ENCODE measurements at regions not wholly inside any gene's neighbourhood (a gene's known extent, or its start where the extent isn't known, plus 50 kb on each side); places are given as distances from the start of the nearest gene placed in this dataset.
"Not testable (repeated sequence)": the region's sequence is repeated elsewhere in the genome, so short reads cannot be mapped to it uniquely, and the experiment has no call there.

DNA sequence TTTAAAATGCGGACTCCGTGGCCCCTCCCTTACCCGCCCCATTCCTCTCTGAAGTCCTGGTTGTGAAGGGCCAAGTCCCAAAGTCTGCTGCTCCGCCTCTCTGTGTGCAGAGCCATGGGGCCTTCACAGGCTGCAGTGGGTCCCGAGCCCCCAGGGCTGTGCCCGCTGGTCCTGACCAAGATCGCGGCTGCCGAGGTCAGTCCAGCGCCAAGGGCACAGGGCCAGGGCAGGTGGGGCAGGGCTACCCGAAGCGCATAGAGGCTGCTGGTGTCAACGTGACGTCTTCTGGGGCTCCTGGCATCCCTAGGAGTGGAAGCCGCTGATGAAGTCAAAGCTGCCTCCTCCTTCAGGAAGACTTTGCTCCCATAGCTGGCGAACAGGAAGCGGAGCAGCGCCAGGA, 858.8 kb downstream of the TUBA3C start:
- ATAC-seq, result not testable (repeated sequence)

DNA sequence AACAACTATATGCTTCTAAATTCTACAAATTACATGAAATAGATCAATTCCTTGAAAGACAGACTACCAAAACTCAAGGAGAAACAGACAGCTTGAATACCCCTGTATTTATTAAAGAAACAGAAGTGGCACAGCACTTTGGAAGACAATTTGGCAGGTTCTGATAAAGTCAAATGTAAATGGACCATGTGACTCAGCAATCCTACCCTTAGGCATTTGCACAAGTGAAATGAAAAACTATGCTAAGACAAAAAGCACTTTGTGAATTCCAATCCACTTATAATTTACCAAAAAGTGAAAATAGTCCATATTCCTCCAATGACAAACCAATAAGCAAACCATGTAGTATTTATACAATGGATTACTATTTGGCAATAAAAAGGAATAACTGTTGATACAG, 862.0 kb downstream of the TUBA3C start:
- ATAC-seq, result not testable (repeated sequence)

DNA sequence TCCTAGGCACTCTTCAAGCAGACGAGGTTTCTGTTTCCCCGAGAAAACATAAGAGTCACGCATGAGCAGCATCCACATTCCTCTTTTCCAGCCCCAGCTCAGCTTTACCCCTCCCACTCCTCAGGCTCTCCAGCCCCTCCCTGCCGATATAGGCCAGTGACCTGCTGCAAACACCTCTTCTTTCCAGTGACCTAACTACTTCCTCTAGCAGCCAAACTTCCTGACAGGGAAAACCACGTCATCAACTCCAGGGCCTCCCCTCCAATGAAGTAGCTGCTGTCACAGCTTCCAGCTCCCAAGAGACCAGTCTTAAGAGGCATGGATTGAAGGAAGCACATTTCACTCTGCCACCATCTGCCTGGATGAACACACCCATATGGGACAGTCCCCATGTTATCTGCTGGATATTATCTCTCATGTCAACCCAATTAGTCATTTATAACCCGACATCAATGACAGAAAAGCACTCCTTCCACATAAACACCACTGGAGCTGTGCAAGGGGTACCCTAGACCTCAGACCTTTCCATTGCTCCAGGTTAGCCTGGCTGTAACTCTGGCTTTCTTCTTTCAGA, 878.3 kb downstream of the TUBA3C start:
- not testable (repeated sequence) for ATAC-seq

DNA sequence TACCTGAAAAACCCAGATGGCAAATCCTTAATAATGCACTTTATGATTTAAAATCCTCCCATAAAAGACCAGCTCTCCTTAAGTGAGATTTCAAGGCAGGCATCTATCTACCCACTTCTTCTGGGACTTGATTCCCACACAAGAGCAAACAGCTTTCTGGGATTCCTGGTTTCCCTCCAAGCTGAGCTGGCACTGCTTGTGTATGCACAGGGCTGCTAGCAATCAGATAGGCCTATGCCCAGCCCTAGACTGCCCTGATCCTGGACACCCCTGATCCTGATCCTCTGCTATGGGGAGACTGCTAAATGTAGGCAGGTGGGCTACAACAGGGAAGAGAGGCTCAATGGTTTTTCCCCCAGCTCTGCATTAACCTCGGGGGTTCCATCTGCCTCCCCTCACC, 880.7 kb downstream of the TUBA3C start:
- ATAC-seq, result not testable (repeated sequence)

DNA sequence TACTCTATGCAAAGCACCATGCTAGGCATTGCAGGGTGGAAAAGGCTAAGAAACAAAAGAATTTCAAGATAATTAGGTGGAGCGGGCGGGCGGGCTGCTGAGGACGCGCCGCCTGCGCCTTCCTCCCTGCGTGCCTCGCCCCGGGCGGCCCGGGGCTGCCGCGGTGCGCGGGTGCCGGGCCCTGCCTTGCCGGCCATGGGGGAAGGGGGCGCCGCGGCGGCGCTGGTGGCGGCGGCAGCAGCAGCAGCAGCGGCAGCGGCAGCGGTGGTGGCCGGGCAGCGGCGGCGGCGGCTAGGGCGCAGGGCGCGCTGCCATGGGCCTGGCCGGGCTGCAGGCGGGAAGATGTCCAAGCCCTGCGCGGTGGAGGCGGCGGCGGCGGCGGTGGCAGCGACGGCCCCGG, 884.3 kb downstream of the TUBA3C start:
- not testable (repeated sequence) for ATAC-seq

DNA sequence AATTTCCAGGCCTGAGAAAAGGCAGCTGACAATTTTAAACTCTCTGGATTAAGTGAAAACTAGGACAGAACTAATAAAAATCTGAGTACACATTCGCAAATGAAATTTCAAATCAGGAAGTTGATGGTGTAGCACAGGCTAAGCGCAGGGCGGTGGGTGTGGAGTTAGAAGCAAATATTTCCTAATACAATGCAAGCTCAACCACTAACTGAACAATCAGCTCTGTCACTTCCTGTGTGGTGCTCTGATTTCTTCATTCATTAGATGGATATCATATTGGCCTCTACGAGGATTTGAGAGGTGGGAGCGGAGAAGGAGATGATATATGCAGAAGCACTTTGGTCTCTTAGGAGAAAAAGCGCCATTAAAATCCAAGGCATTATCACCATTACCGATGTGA, 885.0 kb downstream of the TUBA3C start:
- not testable (repeated sequence) for ATAC-seq

DNA sequence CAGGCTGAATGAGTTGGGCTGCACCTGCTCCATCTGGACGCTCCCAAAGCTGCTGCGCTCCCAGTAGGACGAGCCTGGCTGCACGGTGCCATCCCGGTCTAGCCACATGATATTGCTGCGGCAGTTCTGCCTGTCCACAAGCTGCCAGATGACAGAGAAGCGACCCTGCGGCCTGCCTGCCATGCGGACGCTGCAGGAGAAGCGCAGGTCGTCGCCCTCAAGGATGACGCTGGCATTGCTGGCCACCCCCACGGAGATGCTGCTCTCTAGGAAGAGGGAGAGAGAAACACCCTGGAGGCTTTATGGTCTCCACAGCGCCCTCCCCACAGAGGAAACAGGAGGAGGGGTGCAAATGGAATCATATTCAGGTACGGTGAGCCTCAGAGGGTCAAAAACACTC, 887.3 kb downstream of the TUBA3C start:
- ATAC-seq, result not testable (repeated sequence)

DNA sequence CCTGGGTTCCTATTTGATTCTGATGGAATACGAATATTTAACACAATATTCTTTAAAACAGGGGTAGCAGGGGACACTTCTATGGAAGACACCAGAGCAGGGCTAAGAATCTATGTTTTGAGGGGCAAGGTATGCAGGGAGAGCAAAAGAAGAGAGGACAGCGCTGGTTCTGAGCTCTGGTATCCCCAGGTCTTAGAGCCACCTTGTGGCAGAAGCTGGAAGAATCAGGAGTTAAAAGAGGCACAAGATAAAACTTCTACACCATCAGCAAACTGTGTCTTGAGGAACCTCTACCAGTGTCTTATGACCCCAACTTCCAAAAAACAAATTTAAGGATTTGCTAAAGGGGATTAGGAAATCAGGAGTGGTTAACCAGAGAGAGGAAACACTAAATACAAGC, 894.8 kb downstream of the TUBA3C start:
- not testable (repeated sequence) for ATAC-seq

DNA sequence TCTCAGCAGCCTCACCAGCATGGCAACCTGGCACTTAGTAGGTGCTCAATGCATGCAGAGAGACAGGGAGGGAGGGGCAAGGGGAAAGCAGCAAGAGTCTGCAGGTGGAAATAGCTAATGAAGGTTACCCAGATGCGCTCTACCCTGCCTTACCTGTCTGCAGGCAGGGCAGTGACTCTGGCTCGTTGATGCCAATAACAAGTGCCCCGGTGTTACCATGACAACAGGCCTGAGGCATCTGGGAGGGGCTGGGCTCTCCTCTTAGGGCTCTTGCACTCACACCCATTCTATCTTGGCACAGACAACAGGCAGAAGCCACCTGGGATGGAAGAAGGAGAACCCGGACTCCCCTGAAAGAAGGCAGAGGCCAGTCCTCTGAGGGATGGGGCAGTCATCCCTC, 896.0 kb downstream of the TUBA3C start:
- ATAC-seq, result not testable (repeated sequence)

DNA sequence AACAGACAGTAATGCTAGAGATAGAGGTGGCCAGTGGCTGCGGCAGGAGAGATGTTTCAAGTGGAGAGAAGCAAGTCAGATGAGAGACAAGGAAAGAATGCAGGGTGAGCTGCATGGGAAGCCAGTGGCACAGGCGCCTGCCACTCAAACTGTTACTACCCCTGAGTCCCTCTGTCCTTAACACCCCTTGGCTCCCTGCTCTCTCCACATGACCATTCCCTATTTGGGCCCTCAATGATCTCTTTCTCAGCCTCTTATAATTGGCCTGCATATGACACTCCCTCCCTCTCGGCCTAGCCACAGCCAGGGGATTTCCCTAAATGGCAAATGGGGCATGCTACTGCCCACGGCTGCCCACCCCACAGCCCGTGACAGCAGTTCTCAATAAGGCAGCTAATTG, 897.6 kb downstream of the TUBA3C start:
- not testable (repeated sequence) for ATAC-seq

DNA sequence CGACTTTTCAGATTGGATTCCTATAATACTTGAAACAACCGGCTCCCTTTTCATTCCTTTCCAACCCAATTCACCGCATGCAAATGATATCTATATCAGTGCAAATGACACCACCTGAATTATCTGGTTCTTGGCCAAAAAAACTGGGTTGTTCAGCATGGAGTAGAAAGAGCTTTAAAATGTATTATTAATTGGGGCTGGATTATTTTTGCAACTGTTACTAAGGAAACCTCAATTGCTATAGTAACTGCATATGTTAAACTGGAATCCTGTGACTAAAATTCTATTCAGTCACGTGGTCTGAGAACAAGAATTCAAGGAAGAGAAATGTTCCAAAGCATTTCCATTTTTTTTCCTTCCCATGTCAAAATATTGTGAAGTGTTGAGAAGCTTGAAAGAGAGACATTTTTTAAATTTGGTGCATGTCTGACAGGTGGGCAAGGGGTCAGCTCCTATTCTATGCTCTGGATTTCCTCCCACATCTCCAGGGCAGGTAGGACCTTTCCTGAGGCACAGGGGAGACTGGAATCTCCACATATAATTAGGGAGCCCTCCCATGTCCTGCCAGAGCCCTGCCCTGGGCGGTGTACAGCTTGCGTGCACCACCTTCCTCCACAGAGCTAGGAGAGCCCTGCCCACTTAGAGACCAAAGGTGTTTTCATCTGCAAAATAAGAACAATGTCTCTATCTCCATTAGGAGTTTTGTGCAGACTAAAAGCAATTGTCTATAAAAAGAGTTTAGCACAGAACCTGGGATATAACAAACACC, 899.6 kb downstream of the TUBA3C start:
- not testable (repeated sequence) for ATAC-seq

DNA sequence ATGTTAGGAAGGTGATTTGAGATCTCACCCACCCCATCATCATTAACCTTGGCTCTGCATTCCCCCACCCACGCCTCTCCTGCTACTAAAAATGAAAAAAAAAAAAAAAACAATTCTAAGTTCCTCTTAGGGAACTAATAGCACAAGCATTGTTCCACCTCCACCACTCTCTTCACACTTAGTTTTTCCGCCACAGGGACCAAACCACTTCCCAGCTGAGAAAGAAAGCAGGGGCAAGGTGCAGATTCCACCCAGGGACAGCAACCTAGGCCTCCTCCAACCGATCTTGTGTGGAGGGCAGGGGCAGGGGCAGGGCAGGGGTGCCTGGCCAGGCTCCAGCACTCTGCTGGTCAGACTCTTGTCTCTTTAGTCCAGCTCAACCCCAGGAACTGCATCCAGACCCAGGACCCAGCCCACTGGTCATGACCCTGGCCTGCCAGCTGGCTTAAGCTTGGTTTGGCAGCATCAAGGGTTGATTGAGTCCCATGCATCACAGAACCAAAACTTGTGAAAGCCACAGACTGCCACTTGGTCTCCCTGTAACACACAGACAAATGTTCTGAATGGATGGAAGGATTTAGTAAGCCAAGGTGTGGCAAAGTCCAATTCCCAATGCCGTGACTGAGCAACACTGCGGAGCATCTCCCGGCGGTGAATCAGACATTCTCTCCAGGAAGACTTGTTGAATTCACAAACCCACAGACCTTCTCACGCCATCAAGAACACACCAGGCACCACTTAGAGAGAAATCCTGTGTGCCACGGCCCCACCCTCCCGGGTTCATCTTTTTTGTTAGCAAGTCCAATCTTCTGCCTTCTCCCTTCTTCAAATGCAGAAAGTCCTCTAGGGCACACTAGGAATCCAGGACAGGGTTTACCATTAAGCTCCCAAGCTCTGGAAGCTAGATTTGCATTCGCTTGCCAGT, 900.5 kb downstream of the TUBA3C start:
- ATAC-seq, result not testable (repeated sequence)

DNA sequence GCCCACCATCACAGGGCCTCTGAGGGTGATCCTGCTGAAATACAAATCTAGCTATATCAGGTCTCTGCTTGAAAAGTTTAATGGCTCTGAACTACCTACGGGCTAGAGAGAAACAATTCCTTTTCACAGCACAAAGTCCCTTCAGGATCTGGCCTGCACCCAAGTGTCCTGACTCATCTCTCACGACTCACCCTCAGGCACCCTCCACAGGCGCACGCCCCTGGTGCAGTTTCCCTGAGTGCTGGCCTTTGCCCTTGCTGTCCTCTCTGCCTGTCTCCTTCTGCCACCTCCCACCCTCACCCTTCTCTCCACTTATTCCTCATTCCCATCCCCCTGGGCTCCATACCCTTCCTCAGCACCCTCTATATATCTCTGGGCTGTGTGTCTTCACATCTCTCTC, 901.7 kb downstream of the TUBA3C start:
- ATAC-seq, result not testable (repeated sequence)

DNA sequence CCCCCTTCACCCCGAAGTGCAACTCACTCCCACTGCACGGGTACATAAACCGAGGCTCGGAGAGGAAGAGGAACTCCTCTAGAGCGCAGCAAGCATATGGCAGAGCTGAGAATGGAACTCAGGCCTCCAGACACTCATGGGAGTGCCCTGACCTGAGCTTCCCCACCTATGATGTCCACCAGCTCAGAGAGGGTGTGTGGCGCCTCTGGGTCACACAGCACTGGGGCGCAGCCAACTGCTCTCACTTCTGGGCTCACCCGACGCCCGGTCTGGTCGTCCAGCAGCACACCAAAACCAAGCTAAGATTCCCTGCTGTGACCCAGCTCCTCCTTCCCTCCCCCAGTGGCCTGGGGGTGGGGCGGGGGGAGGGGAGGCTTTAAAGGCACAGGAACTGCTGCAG, 904.3 kb downstream of the TUBA3C start:
- ATAC-seq, result not testable (repeated sequence)

DNA sequence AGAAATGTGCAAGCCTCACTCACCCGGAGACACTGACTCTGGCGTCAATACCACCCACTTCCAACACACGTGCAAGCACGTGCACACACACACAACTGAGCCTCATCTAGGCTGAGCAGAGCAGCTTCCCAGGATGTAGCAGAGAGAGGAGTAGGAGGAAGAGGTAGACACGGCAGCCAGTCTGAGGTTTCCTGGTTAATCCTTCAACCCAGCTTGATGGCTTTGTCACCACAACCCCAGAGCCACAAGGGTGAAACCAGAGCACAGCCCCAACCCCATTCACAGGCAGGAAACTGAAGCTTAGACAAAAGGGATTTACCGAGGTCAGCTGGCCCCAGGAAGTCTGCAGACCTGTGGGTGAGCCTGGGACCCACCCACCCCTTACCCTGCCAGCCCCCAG, 905.3 kb downstream of the TUBA3C start:
- not testable (repeated sequence) for ATAC-seq

DNA sequence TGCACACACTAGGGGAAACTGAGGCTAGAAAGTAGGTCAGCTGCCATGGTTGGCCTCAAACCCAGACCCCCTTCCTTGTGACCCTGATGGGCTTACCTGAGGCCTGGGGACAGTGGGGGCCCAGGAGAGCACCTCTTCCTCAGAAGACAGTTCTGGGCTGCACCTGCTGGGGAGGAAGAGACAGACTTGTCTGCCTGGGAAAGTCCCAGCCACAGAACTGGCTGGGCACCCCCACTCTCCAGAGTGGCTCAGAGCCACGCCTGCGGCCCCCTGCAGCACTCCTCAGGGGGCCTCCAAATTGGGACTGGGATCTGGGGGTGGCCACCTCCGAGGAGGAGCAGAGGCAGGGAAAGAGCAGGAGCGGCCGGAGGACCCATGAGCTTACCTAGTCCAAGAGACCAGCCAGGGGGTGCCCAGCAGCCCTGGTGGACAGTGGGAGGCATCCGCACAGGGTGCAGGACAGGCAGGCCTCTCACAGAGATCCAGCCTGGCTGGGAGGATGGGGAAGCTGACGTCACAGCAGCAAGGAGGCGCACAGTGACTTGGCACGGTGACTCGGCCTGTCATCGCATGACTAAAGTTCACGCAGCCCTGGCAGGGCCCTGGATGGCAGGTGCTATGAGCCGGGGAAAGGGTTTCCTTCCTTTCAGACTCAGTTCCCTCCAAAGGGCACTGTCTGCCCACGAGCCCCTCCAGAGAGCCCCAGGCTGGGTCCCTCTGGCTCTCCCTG, 907.7 kb downstream of the TUBA3C start:
- not testable (repeated sequence) for ATAC-seq

DNA sequence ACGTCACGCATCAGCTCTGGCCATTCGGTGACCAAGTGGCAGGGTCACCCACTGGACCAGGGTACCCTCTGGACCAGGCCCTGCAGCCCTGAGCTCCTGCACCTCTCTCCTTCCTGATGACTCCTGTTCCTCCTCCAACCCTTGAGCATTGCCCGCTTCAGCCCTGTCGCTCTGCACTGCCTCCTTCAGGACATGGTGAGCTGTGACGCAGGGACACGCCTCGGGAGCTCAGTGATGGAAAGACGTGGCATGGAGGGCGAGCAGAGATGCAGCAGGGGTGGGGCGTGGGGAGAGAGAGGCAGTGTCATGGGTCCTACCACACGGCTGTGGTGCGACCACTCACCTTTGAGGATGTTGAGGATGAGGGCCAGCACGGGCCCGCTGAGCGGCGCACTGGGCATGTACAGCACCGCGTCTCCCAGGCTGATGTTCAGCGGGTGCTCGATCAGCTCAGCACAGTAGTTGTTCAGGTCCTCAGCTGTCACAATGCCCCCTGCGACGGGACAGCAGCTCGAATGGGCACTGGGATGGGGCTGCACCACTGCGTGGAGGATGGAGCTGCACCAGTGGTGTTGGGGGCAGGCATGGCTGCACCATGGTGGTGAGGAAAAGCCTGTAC, 922.7 kb downstream of the TUBA3C start:
- ATAC-seq, result not testable (repeated sequence)

DNA sequence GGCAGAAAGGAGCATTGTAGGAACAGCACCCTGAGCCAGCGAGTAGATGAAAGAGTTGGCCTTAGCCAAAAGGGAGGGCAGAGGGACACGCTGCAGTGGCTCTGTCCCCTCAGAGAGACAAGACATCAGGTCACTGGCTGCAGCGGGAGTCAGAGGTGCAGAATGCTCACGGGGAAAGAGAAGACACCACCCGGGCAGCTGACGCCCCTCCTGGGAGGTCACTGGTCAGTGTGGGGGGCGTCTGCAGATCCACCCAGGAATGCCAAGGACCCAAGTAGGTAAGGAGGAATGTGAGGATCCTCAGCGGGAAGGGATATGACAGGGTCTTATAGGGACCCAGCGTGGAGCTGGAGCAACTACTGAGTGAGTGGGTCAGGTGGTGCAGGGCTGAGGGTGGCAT, 923.9 kb downstream of the TUBA3C start:
- not testable (repeated sequence) for ATAC-seq

DNA sequence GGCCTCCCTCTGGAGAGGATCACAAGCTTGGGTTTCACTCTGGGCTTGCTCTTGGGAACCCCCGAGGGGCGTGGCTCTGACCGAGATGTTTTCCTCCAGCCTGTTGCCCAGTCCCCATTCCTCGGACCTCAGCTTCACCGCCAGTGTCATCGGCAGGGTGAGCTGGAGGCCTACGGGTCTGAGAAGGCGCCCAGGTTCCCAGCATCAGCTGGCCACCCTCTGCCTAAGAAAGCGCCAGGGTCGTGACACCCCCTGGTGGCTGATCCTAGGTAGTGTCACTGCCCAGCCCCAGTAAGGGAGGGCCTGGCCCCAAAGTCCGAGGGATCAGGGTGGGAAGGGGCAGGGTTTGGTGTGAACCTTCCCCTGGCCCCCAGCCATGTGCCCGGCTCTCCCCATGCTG, 928.8 kb downstream of the TUBA3C start:
- ATAC-seq, result not testable (repeated sequence)

DNA sequence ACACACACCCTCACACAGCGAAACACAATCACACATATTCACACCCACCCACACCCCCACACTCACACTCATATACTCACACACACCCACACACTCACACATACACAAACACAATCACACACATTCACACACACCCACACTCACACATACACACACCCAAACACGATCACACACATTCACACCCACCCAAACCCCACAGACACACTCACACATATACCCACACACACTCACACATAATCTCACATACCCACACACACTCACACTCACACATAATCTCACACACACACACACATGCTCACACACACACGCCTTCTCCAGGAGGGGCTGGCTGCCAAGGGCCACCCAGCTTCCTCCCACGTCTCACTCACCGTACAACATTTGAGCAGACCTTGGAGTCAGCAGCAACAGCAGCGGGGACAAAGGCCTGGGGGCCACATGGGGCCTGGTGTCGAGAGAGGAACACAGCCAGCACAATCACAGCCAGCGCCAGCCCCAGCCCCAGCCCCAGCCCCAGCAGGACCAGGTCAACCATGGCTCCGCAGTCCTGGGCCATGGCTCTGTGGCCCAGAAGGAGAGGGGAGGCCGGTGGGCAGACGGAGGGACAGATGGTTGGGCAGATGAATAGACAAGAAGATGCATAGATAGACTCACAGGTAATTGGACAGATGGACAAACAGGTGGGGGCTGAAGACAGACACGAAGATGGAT, 932.9 kb downstream of the TUBA3C start:
- not testable (repeated sequence) for ATAC-seq

DNA sequence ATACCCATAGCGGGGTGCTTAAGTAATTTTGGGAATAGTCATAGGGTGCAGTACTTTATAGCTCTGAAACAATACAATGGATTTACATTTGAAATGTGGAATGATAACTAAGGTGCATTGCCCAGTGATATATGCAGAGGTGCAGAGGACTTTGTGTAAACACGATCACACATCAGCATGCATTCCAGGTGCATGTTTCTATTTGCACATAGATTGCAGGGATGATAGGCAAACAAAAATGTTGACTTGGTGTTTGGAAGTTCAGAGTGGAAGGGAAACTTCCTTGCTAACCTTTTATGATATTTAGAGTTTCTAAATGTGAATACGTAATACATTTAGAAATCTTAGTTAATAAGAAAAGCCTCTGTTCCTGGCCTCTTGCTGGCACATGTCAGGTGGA, 941.5 kb downstream of the TUBA3C start:
- not testable (repeated sequence) for ATAC-seq

Data from esophagus mucosa (tissue), 1 donor.